Endodermal cell (in vitro differentiated cells): ENCODE measurements at regions not wholly inside any gene's neighbourhood (a gene's known extent, or its start where the extent isn't known, plus 50 kb on each side); places are given as distances from the start of the nearest gene placed in this dataset.

Source experiments
- DNase-seq: peaks from one replicate; pipeline ENCODE4 v3.0.0-alpha.2; 2017
- H3K27ac ChIP-seq: 2 replicates; pipeline ENCODE4 v1.5.1; 2013; ENCODE audit warnings: mild to moderate bottlenecking, low read depth, low read length, moderate library complexity
- H3K27me3 ChIP-seq: 2 replicates; pipeline ENCODE4 v1.6.1; 2013; ENCODE audit warnings: mild to moderate bottlenecking, low read length, moderate library complexity; ENCODE audit not compliant: insufficient read depth, control insufficient read depth, poor library complexity, severe bottlenecking
- H3K36me3 ChIP-seq: 2 replicates; pipeline ENCODE4 v1.7.0; 2013; ENCODE audit warnings: mild to moderate bottlenecking, low read length, moderate library complexity; ENCODE audit not compliant: control insufficient read depth, insufficient read depth
- H3K4me1 ChIP-seq: one replicate; pipeline ENCODE4 v1.7.0; 2013; ENCODE audit warnings: low read length; ENCODE audit not compliant: control insufficient read depth, insufficient read depth
- H3K4me3 ChIP-seq: 2 replicates; pipeline ENCODE4 v1.5.1; 2013; ENCODE audit warnings: mild to moderate bottlenecking, low read length, moderate library complexity
- H3K9ac ChIP-seq: 2 replicates; pipeline ENCODE4 v1.6.1; 2013; ENCODE audit warnings: mild to moderate bottlenecking, low read length, moderate library complexity; ENCODE audit not compliant: poor library complexity, severe bottlenecking; ENCODE audit errors: extremely low read depth
- H3K9me3 ChIP-seq: 2 replicates; pipeline ENCODE4 v1.6.1; 2013; ENCODE audit warnings: mild to moderate bottlenecking, low read length, moderate library complexity; ENCODE audit not compliant: control insufficient read depth
- H3K27ac Mint-ChIP-seq: 2 replicates; pipeline ENCODE4 v1.8.0; 2020; ENCODE audit warnings: mixed read lengths
- H3K27me3 Mint-ChIP-seq: 2 replicates; pipeline ENCODE4 v1.8.0; 2021; ENCODE audit warnings: mild to moderate bottlenecking, mixed read lengths; ENCODE audit not compliant: insufficient read depth
- H3K36me3 Mint-ChIP-seq: 2 replicates; pipeline ENCODE4 v1.8.0; 2020; ENCODE audit warnings: low read depth, mixed read lengths
- H3K4me1 Mint-ChIP-seq: 2 replicates; pipeline ENCODE4 v1.8.0; 2020; ENCODE audit warnings: mixed read lengths
- H3K4me3 Mint-ChIP-seq: 2 replicates; pipeline ENCODE4 v1.8.0; 2020; ENCODE audit warnings: mild to moderate bottlenecking, moderate library complexity, mixed read lengths
- H3K9me3 Mint-ChIP-seq: 2 replicates; pipeline ENCODE4 v1.8.0; 2020; ENCODE audit warnings: mild to moderate bottlenecking, mixed read lengths
- CTCF ChIP-seq: fragments of 200-600 bp; sonication (generic); conservative IDR thresholded peaks from 2 replicates; pipeline ENCODE4 v1.5.0; 2021; ENCODE audit warnings: antibody characterized with exemption, mild to moderate bottlenecking
- WGBS, 2 experiments: methylation state at CpG; one replicate each; pipeline versions ENCODE4 v1.1.5 to v1.1.7; 2013; ENCODE audit warnings: missing lambda C conversion rate in 2 of 2, mixed read lengths in 1 of 2; ENCODE audit not compliant: insufficient coverage in 1 of 2, insufficient read length in 1 of 2; 5-methylcytosine and 5-hydroxymethylcytosine counted together

DNA sequence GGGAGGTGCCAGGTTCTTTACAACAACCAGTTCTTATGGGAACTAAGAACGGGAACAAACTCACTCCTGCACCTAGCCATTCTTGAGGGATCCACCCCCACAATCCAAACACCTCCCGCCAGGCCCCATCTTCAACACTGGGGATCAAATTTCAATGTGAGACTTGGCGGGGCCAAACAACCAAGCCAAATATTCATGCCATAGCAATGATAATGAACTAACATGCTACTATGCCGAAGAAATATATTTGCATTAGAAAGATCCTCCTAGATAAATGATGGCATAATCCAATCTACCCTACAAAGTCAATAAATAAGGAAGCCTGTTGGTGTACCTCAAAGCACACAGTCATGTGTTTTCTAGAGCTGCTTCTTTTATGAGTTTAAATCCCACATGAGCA, 57.6 kb downstream of the CCDC71L start:
- Mint-ChIP-seq H3K4me3 (no peak overlapping the region), H3K27me3 (no peaks in the 10 kb centered on the region), H3K9me3 (no peaks in the 10 kb centered on the region), H3K4me1 (peaks cover 3% of the 10 kb centered on the region), H3K36me3 (no peaks in the 10 kb centered on the region), H3K27ac (no peak overlapping the region)
- no peaks in the 10 kb centered on the region for H3K4me1 ChIP-seq
- peaks cover 6% of the 10 kb centered on the region for H3K9me3 ChIP-seq
- no peak overlapping the region for H3K27ac ChIP-seq
- H3K9ac ChIP-seq = no peak overlapping the region
- DNase-seq = no peak
- H3K36me3 ChIP-seq = no peaks in the 10 kb centered on the region
- 88 to 91% methylated on average over 1 to 4 of the region's 4 CpGs for WGBS, 2 experiments
- H3K27me3 ChIP-seq = no peaks in the 10 kb centered on the region
- no peak overlapping the region for H3K4me3 ChIP-seq
- TF ChIP-seq CTCF = no peak

DNA sequence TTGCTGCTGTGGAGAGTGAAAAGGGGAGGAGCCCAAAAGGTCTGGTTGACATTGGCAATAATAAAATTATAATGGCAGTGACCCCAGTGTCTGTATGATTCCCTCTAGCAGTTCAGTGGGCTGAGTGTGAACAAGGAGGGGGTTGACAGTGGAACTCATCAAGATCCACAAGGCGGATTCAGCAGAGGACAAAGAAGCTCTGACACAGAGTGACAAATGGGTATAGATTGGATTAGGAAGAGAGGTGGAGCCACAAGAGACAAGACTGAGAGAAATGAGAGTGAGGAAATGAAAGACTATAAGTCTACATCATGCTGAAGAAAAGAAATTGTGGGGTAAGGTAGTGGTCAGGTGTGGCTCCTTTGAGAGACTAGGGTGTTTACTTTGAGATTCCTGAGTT, 58.9 kb downstream of the CCDC71L start:
- Histone ChIP-seq H3K27ac (no peak overlapping the region), H3K27me3 (no peaks in the 10 kb centered on the region), H3K9me3 (peaks cover 6% of the 10 kb centered on the region), H3K4me3 (no peak overlapping the region), H3K36me3 (no peaks in the 10 kb centered on the region), H3K4me1 (no peaks in the 10 kb centered on the region), H3K9ac (no peak overlapping the region)
- Mint-ChIP-seq H3K36me3 (no peaks in the 10 kb centered on the region), H3K27me3 (peaks cover under 1% of the 10 kb centered on the region), H3K4me3 (no peak overlapping the region), H3K27ac (no peak overlapping the region), H3K4me1 (peaks cover 3% of the 10 kb centered on the region), H3K9me3 (no peaks in the 10 kb centered on the region)
- TF ChIP-seq CTCF = no peak
- no peak for DNase-seq
- 89 to 91% methylated on average over 1 of the region's 1 CpG for WGBS, 2 experiments

- Mint-ChIP-seq H3K27me3 (peaks cover 1% of the 10 kb centered on the region), H3K4me1 (peaks cover 3% of the 10 kb centered on the region), H3K4me3 (no peak overlapping the region), H3K27ac (no peak overlapping the region), H3K9me3 (no peaks in the 10 kb centered on the region), H3K36me3 (no peaks in the 10 kb centered on the region)
- Histone ChIP-seq H3K27me3 (no peaks in the 10 kb centered on the region), H3K36me3 (no peaks in the 10 kb centered on the region), H3K4me3 (no peak overlapping the region), H3K9me3 (peaks cover 6% of the 10 kb centered on the region), H3K4me1 (no peaks in the 10 kb centered on the region), H3K9ac (no peak overlapping the region), H3K27ac (no peak overlapping the region)
- WGBS, 2 experiments = 92 to 96% methylated on average over 2 to 3 of the region's 3 CpGs
- TF ChIP-seq CTCF = no peak
- no peak for DNase-seq
These were observed 60.2 kb downstream of the CCDC71L start for GRCh38 chr7:106600569-106601373.
